ENCODE measurements at regions not wholly inside any gene's neighbourhood (a gene's known extent, or its start where the extent isn't known, plus 50 kb on each side); places are given as distances from the start of the nearest gene placed in this dataset.

DNA sequence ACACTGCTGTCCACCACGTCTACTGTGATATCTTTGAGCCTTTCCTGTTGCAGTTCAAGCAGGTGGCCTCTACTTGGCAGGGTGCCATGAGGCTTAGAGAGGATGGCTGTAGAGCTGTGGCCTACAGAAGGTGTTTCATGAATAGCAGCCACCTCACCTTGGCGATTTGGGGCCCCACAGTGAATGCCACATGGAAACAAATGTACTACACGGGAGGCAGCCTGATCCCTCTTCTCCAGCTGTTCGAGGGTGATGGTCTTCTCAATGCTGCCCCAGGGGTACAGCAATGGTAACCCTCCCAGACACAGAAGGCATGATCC lies 70.7 kb downstream of the FAM43A start:
- H3K27ac ChIP-seq (ENCODE audit: insufficient read depth, low read length): no peak overlapping the region
- H2BK15ac ChIP-seq (ENCODE audit: low read depth, low read length): no peak overlapping the region
- DNase-seq: no peak
- ChIA-PET POLR2A (ENCODE audit: unreplicated experiment) (no interaction called here), CTCF (no interaction called here)
- peaks cover 49% of the 10 kb centered on the region for H3K27me3 ChIP-seq (ENCODE audit: control insufficient read depth, insufficient read depth, low read length)
- H2AK5ac ChIP-seq (ENCODE audit: low read depth, low read length): no peak overlapping the region
- no peak overlapping the region for H3K18ac ChIP-seq (ENCODE audit: low read depth, low read length)
- H4K5ac ChIP-seq (ENCODE audit: low read depth, low read length): no peak overlapping the region
- H3K4me1 ChIP-seq (ENCODE audit: control insufficient read depth, insufficient read depth, low read length): no peaks in the 10 kb centered on the region
- no peak overlapping the region for H3K23ac ChIP-seq (ENCODE audit: low read depth, low read length)
- intact Hi-C loops (cut with micrococcal nuclease): no loop called here
- H3K9me3 ChIP-seq (ENCODE audit: control insufficient read depth, insufficient read depth, low read length): no peaks in the 10 kb centered on the region
- TF ChIP-seq MAFK (IDR thresholded peaks at IDR 0.05; ENCODE audit: low read depth, low read length): no peak
- TF ChIP-seq, protein P1, sequence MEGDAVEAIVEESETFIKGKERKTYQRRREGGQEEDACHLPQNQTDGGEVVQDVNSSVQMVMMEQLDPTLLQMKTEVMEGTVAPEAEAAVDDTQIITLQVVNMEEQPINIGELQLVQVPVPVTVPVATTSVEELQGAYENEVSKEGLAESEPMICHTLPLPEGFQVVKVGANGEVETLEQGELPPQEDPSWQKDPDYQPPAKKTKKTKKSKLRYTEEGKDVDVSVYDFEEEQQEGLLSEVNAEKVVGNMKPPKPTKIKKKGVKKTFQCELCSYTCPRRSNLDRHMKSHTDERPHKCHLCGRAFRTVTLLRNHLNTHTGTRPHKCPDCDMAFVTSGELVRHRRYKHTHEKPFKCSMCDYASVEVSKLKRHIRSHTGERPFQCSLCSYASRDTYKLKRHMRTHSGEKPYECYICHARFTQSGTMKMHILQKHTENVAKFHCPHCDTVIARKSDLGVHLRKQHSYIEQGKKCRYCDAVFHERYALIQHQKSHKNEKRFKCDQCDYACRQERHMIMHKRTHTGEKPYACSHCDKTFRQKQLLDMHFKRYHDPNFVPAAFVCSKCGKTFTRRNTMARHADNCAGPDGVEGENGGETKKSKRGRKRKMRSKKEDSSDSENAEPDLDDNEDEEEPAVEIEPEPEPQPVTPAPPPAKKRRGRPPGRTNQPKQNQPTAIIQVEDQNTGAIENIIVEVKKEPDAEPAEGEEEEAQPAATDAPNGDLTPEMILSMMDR (conservative IDR thresholded peaks at IDR 0.05; ENCODE audit: low read depth, low read length): no peak
- H2AFZ ChIP-seq (replicated peaks; ENCODE audit: low read length, poor library complexity): no peak overlapping the region
- H3K36me3 ChIP-seq (ENCODE audit: control insufficient read depth, insufficient read depth, low read length): no peaks in the 10 kb centered on the region
- no peak overlapping the region for H2AK9ac ChIP-seq (replicated peaks; ENCODE audit: low read depth, low read length, poor library complexity)
- no peak overlapping the region for H4K91ac ChIP-seq (ENCODE audit: insufficient read depth, low read depth, low read length)
- H3K56ac ChIP-seq (ENCODE audit: extremely low read depth, insufficient read depth, low read length): no peak overlapping the region
- no peak overlapping the region for H3K4me3 ChIP-seq (ENCODE audit: insufficient read depth, low read depth, low read length)
- no peak overlapping the region for H2BK20ac ChIP-seq (ENCODE audit: low read depth, low read length)
- no TSS peak for BruUV-seq (replicated peaks)
- H2BK120ac ChIP-seq (ENCODE audit: low read depth, low read length): no peak overlapping the region
- no peak overlapping the region for H2BK5ac ChIP-seq (ENCODE audit: low read depth, low read length, poor library complexity, severe bottlenecking)
- H3K4me2 ChIP-seq (ENCODE audit: low read depth, low read length): no peak overlapping the region
- H4K8ac ChIP-seq (ENCODE audit: low read depth in 2 of 2, low read length in 2 of 2): no peak overlapping the region
- in situ Hi-C loops (cut with MboI; ENCODE audit: low sequenced_read_pairs): no loop called here
- H3K14ac ChIP-seq (replicated peaks; ENCODE audit: low read depth, low read length): no peak overlapping the region
- H3K4ac ChIP-seq (ENCODE audit: low read depth, low read length): no peak overlapping the region
- H3K9me1 ChIP-seq (ENCODE audit: insufficient read depth, low read length): no peaks in the 10 kb centered on the region
- H3K9ac ChIP-seq (ENCODE audit: low read depth, low read length): no peak overlapping the region
- no peak for ATAC-seq (ENCODE audit: low read depth)
- no peaks in the 10 kb centered on the region for H3K79me1 ChIP-seq (ENCODE audit: low read depth in 1 of 2, low read length in 2 of 2)
- dilution Hi-C loops (cut with HindIII; ENCODE audit: low sequenced_read_pairs, unreplicated experiment): no loop called here
- no peaks in the 10 kb centered on the region for H4K20me1 ChIP-seq (ENCODE audit: insufficient read depth, low read length)
- 53% methylated on average over 3 of the region's 4 CpGs; no CpG with 5 or more reads in 1 of the 2 experiments for WGBS, 2 experiments (ENCODE audit: extremely low coverage in 2 of 2, insufficient read length in 1 of 2)

Data from IMR-90 (cell line).